ENCODE measurements at regions not wholly inside any gene's neighbourhood (a gene's known extent, or its start where the extent isn't known, plus 50 kb on each side); places are given as distances from the start of the nearest gene placed in this dataset.

DNA sequence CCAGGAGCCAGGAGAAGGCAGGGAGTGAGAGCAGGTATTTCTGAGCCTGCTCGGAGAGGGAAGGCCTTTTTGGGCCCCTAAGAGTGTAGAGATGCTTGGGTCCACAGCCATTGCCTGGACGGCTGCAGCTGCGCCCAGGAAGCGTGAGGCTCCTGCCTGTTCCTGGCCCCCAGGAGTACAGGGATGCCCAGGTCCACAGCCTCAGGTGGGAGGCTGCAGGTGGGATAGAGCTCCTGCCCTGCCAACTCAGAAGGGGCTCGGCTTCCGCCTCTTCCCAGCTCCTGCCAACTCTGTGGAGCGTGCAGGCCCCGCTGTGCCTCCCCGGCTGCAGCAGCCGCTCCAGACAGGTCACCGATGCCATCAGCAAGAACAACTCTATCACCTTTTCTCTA, 351.0 kb upstream of the PCDH20 start:
- TF ChIP-seq, protein P1, sequence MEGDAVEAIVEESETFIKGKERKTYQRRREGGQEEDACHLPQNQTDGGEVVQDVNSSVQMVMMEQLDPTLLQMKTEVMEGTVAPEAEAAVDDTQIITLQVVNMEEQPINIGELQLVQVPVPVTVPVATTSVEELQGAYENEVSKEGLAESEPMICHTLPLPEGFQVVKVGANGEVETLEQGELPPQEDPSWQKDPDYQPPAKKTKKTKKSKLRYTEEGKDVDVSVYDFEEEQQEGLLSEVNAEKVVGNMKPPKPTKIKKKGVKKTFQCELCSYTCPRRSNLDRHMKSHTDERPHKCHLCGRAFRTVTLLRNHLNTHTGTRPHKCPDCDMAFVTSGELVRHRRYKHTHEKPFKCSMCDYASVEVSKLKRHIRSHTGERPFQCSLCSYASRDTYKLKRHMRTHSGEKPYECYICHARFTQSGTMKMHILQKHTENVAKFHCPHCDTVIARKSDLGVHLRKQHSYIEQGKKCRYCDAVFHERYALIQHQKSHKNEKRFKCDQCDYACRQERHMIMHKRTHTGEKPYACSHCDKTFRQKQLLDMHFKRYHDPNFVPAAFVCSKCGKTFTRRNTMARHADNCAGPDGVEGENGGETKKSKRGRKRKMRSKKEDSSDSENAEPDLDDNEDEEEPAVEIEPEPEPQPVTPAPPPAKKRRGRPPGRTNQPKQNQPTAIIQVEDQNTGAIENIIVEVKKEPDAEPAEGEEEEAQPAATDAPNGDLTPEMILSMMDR (IDR thresholded peaks at IDR 0.05), result no peak
- TF ChIP-seq POLR2AphosphoS5 (IDR thresholded peaks at IDR 0.05), result no peak
- no peak for TF ChIP-seq POLR2A (IDR thresholded peaks at IDR 0.05)
- no peak for TF ChIP-seq EP300 (IDR thresholded peaks at IDR 0.05)

All from gastroesophageal sphincter (tissue), 3 donors.